Ovary (tissue), 3 donors: ENCODE measurements at regions not wholly inside any gene's neighbourhood (a gene's known extent, or its start where the extent isn't known, plus 50 kb on each side); places are given as distances from the start of the nearest gene placed in this dataset.
"Not testable (repeated sequence)": the region's sequence is repeated elsewhere in the genome, so short reads cannot be mapped to it uniquely, and the experiment has no call there.

Experiments used
- CTCF ChIP-seq, 3 donors: fragments of 450-650 bp in 2 of 3; fragments of 200-600 bp in 1 of 3; IDR thresholded peaks; one replicate each; pipeline versions ENCODE4 v1.5.1 to v1.8.0; 2016 to 2022; ENCODE audit warnings: antibody characterized with exemption in 3 of 3, mild to moderate bottlenecking in 1 of 3
- EP300 ChIP-seq: sonication (generic); formaldehyde crosslinking; IDR thresholded peaks from one replicate; pipeline ENCODE4 v1.6.1; 2017; ENCODE audit warnings: antibody characterized with exemption
- POLR2A ChIP-seq: fragments of 450-650 bp; IDR thresholded peaks from one replicate; pipeline ENCODE4 v1.6.1; 2017; ENCODE audit warnings: antibody characterized with exemption, mild to moderate bottlenecking, moderate library complexity
- donor health status: DM: no; HTN: no; CAD: no.

GRCh38 chr9:62918648-62919385, 1729.0 kb downstream of the SPATA31A7 start:
- not testable (repeated sequence) for TF ChIP-seq POLR2A; EP300; CTCF (IDR thresholded peaks at IDR 0.05)
